Astrocyte (in vitro differentiated cells and primary cell): ENCODE measurements at regions not wholly inside any gene's neighbourhood (a gene's known extent, or its start where the extent isn't known, plus 50 kb on each side); places are given as distances from the start of the nearest gene placed in this dataset.

Experiments used
- DNase-seq: peaks from one replicate; pipeline ENCODE4 v3.0.0-alpha.2; 2010; ENCODE audit warnings: low read depth
- FAIRE-seq: peaks from 2 replicates; lab custom pipeline; 2011; peaks lifted over from hg19 to GRCh38; lab: Jason Lieb, UNC
- H2AFZ ChIP-seq: 2 replicates; pipeline ENCODE4 v1.6.0; 2012; ENCODE audit warnings: low read depth, low read length, inconsistent platforms
- H3K27ac ChIP-seq: 2 replicates; pipeline ENCODE4 v1.5.1; 2011; ENCODE audit warnings: low read depth, low read length, inconsistent platforms
- H3K27me3 ChIP-seq: 2 replicates; pipeline ENCODE4 v1.6.0; 2011; ENCODE audit warnings: low read length, inconsistent platforms; ENCODE audit not compliant: insufficient read depth
- H3K36me3 ChIP-seq: 2 replicates; pipeline ENCODE4 v1.5.1; 2011; ENCODE audit warnings: low read length, inconsistent platforms; ENCODE audit not compliant: insufficient read depth
- H3K4me1 ChIP-seq: 2 replicates; pipeline ENCODE4 v1.5.1; 2011; ENCODE audit warnings: low read length, inconsistent platforms; ENCODE audit not compliant: insufficient read depth
- H3K4me2 ChIP-seq: 2 replicates; pipeline ENCODE4 v1.6.0; 2012; ENCODE audit warnings: low read length, inconsistent platforms
- H3K4me3 ChIP-seq: 2 replicates; pipeline ENCODE4 v1.5.1; 2011; ENCODE audit warnings: low read depth, mild to moderate bottlenecking, low read length, inconsistent platforms; ENCODE audit not compliant: insufficient read depth
- H3K79me2 ChIP-seq: 2 replicates; pipeline ENCODE4 v1.6.0; 2012; ENCODE audit warnings: mild to moderate bottlenecking, low read length, inconsistent platforms; ENCODE audit not compliant: insufficient read depth
- H3K9ac ChIP-seq: 2 replicates; pipeline ENCODE4 v1.6.0; 2012; ENCODE audit warnings: mild to moderate bottlenecking, low read length, inconsistent platforms
- H3K9me3 ChIP-seq: 2 replicates; pipeline ENCODE4 v1.5.1; 2012; ENCODE audit warnings: low read depth, mild to moderate bottlenecking, low read length, inconsistent platforms; ENCODE audit not compliant: insufficient read depth
- H4K20me1 ChIP-seq: 2 replicates; pipeline ENCODE4 v1.6.0; 2012; ENCODE audit warnings: low read length, inconsistent platforms; ENCODE audit not compliant: insufficient read depth
- H3K27ac Mint-ChIP-seq: one replicate; pipeline ENCODE4 v1.8.0; 2021; ENCODE audit warnings: mild to moderate bottlenecking, mixed read lengths; ENCODE audit not compliant: unreplicated experiment
- H3K27me3 Mint-ChIP-seq: one replicate; pipeline ENCODE4 v1.8.0; 2021; ENCODE audit warnings: low read depth, mixed read lengths; ENCODE audit not compliant: unreplicated experiment
- H3K36me3 Mint-ChIP-seq: one replicate; pipeline ENCODE4 v1.8.0; 2021; ENCODE audit warnings: low read depth, mixed read lengths; ENCODE audit not compliant: unreplicated experiment
- H3K4me1 Mint-ChIP-seq: one replicate; pipeline ENCODE4 v1.8.0; 2021; ENCODE audit warnings: low read depth, mixed read lengths; ENCODE audit not compliant: unreplicated experiment
- H3K4me3 Mint-ChIP-seq: one replicate; pipeline ENCODE4 v1.8.0; 2021; ENCODE audit warnings: mild to moderate bottlenecking, moderate library complexity, mixed read lengths; ENCODE audit not compliant: unreplicated experiment
- H3K9me3 Mint-ChIP-seq: one replicate; pipeline ENCODE4 v1.8.0; 2021; ENCODE audit warnings: mild to moderate bottlenecking, mixed read lengths; ENCODE audit not compliant: unreplicated experiment
- EZH2 ChIP-seq: IDR thresholded peaks from 2 replicates; pipeline ENCODE4 v1.6.1; 2012; ENCODE audit warnings: mild to moderate bottlenecking, low read length, inconsistent platforms; ENCODE audit not compliant: insufficient read depth
- TF ChIP-seq, protein P1 (sequence below): IDR thresholded peaks from 2 replicates; pipeline ENCODE4 v1.5.1; 2011; ENCODE audit warnings: low read depth, mild to moderate bottlenecking, inconsistent platforms, low read length, moderate library complexity; ENCODE audit not compliant: insufficient read depth

DNA sequence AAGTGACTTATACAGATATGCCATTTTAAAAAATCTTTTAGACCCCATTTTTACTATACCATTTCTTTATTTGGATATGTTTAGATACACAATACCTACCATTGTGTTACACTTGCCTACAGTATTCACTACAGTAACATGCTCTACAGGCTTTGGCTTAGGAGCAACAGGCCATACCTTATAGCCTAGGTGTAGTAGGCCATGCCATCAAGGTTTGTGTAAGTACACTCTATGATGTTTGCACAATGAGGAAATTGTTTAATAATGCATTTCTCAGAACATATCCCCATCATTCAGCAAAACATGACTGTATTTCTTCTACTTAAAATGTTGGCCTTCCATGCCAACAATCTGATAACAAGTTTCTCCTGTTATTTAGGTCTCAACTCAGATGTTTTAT is 1559.5 kb upstream of the TENM4 start:
- H3K9me3 Mint-ChIP-seq: no peaks in the 10 kb centered on the region
- no peak overlapping the region for H3K27ac Mint-ChIP-seq
- FAIRE-seq: no peak
- TF ChIP-seq, protein P1, sequence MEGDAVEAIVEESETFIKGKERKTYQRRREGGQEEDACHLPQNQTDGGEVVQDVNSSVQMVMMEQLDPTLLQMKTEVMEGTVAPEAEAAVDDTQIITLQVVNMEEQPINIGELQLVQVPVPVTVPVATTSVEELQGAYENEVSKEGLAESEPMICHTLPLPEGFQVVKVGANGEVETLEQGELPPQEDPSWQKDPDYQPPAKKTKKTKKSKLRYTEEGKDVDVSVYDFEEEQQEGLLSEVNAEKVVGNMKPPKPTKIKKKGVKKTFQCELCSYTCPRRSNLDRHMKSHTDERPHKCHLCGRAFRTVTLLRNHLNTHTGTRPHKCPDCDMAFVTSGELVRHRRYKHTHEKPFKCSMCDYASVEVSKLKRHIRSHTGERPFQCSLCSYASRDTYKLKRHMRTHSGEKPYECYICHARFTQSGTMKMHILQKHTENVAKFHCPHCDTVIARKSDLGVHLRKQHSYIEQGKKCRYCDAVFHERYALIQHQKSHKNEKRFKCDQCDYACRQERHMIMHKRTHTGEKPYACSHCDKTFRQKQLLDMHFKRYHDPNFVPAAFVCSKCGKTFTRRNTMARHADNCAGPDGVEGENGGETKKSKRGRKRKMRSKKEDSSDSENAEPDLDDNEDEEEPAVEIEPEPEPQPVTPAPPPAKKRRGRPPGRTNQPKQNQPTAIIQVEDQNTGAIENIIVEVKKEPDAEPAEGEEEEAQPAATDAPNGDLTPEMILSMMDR: no peak
- TF ChIP-seq EZH2: no peak
- DNase-seq: no peak
- no peaks in the 10 kb centered on the region for H3K36me3 ChIP-seq
- H3K4me1 Mint-ChIP-seq: peaks cover 8% of the 10 kb centered on the region
- H3K27me3 ChIP-seq: no peaks in the 10 kb centered on the region
- H3K4me3 Mint-ChIP-seq: no peak overlapping the region
- no peaks in the 10 kb centered on the region for H3K9me3 ChIP-seq
- no peak overlapping the region for H3K4me2 ChIP-seq
- H3K9ac ChIP-seq: no peak overlapping the region
- H3K4me1 ChIP-seq: no peaks in the 10 kb centered on the region
- no peaks in the 10 kb centered on the region for H4K20me1 ChIP-seq
- H3K36me3 Mint-ChIP-seq: no peaks in the 10 kb centered on the region
- no peaks in the 10 kb centered on the region for H3K27me3 Mint-ChIP-seq
- H3K79me2 ChIP-seq: no peaks in the 10 kb centered on the region
- no peak overlapping the region for H2AFZ ChIP-seq
- no peak overlapping the region for H3K27ac ChIP-seq
- H3K4me3 ChIP-seq: no peak overlapping the region

DNA sequence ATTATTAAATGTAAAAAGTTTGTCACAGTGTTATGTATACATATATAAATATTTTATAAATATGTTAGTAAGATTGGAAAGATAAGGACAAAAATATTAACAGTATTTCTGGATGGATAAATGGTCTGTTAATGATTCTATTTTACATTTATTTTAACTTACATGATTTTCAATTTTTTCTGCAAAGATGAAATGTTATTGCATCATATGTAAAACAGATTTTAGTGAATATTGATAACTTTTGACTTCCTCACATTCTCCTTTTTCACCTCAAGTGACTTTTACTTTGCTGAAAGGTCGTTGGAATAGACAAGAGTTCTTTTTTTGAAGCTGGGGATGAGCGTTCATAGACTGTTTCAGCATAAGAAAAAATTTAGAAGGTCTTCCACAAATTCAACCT is 1554.7 kb upstream of the TENM4 start:
- no peak overlapping the region for H3K9ac ChIP-seq
- H3K36me3 Mint-ChIP-seq: no peaks in the 10 kb centered on the region
- H2AFZ ChIP-seq: no peak overlapping the region
- H3K27me3 ChIP-seq: no peaks in the 10 kb centered on the region
- peaks cover 14% of the 10 kb centered on the region for H3K4me1 Mint-ChIP-seq
- no peaks in the 10 kb centered on the region for H4K20me1 ChIP-seq
- no peak overlapping the region for H3K4me2 ChIP-seq
- no peak for TF ChIP-seq EZH2
- TF ChIP-seq, protein P1: no peak
- H3K4me3 ChIP-seq: no peak overlapping the region
- H3K9me3 Mint-ChIP-seq: no peaks in the 10 kb centered on the region
- H3K36me3 ChIP-seq: no peaks in the 10 kb centered on the region
- no peak overlapping the region for H3K27ac ChIP-seq
- FAIRE-seq (no peak), DNase-seq (no peak)
- no peaks in the 10 kb centered on the region for H3K9me3 ChIP-seq
- no peak overlapping the region for H3K27ac Mint-ChIP-seq
- H3K4me1 ChIP-seq: no peaks in the 10 kb centered on the region
- no peaks in the 10 kb centered on the region for H3K27me3 Mint-ChIP-seq
- no peak overlapping the region for H3K4me3 Mint-ChIP-seq
- H3K79me2 ChIP-seq: no peaks in the 10 kb centered on the region

DNA sequence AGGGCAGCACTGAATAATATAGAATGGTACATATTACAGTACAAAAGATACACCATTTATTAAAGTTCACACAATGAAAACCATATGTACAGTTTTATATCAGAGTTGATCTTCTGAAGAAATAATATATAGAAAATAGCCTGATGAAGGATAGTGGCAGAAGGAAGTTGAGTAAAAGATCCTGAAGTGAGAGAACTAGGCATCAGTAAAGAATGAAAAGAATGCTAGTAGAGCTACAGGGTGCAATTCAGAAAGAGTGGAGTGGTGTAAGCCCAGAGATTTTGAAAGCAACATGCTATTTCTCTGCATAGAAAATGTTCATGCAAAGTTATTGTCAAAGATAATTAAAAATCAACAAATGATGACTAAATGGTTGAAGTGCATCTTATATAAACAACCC is 1552.7 kb upstream of the TENM4 start:
- no peaks in the 10 kb centered on the region for H3K36me3 ChIP-seq
- Mint-ChIP-seq H3K4me3 (no peak overlapping the region), H3K9me3 (no peaks in the 10 kb centered on the region)

More for the DNA sequence above, 1552.7 kb upstream of the TENM4 start:
- no peak overlapping the region for H2AFZ ChIP-seq
- no peaks in the 10 kb centered on the region for H3K27me3 Mint-ChIP-seq
- no peak overlapping the region for H3K27ac ChIP-seq
- no peaks in the 10 kb centered on the region for H4K20me1 ChIP-seq
- FAIRE-seq (no peak), DNase-seq (peak; percentile 14)
- H3K4me2 ChIP-seq: no peak overlapping the region
- H3K27ac Mint-ChIP-seq: no peak overlapping the region
- TF ChIP-seq, protein P1: no peak
- TF ChIP-seq EZH2: no peak
- no peaks in the 10 kb centered on the region for H3K27me3 ChIP-seq
- no peaks in the 10 kb centered on the region for H3K79me2 ChIP-seq
- no peaks in the 10 kb centered on the region for H3K9me3 ChIP-seq
- peaks cover 14% of the 10 kb centered on the region for H3K4me1 Mint-ChIP-seq
- no peaks in the 10 kb centered on the region for H3K4me1 ChIP-seq
- no peak overlapping the region for H3K9ac ChIP-seq
- no peaks in the 10 kb centered on the region for H3K36me3 Mint-ChIP-seq
- no peak overlapping the region for H3K4me3 ChIP-seq
